HG02571 (cell line): ENCODE measurements at regions not wholly inside any gene's neighbourhood (a gene's known extent, or its start where the extent isn't known, plus 50 kb on each side); places are given as distances from the start of the nearest gene placed in this dataset.
"Not testable (repeated sequence)": the region's sequence is repeated elsewhere in the genome, so short reads cannot be mapped to it uniquely, and the experiment has no call there.

Experiments
- ATAC-seq: cut with Tn5 transposase; IDR thresholded peaks from one replicate; pipeline ENCODE4 v1.9.1; 2021; ENCODE audit warnings: mild to moderate bottlenecking, moderate library complexity; ENCODE audit not compliant: unreplicated experiment

GRCh38 chr6:158886346-158886977 is 67.3 kb upstream of the EZR start:
- ATAC-seq: not testable (repeated sequence)

GRCh38 chr6:158881884-158882283 is 62.7 kb upstream of the EZR start:
- not testable (repeated sequence) for ATAC-seq

- not testable (repeated sequence) for ATAC-seq
Measured at GRCh38 chr6:158881276-158881675, 62.1 kb upstream of the EZR start.

- no peak for ATAC-seq
Measured at GRCh38 chr6:158879180-158879579, 60.0 kb upstream of the EZR start.

- no peak for ATAC-seq
Measured at GRCh38 chr6:158877716-158878115, 58.5 kb upstream of the EZR start.

- no peak for ATAC-seq
Measured at GRCh38 chr6:158876886-158877285, 57.7 kb upstream of the EZR start.

- no peak for ATAC-seq
Measured at GRCh38 chr6:158870649-158870957, 51.4 kb upstream of the EZR start.

- peak; percentile 90 for ATAC-seq
Measured at GRCh38 chr6:158869826-158870648, 50.9 kb upstream of the EZR start.

- peak; percentile 73 for ATAC-seq
Measured at GRCh38 chr6:158868890-158869825, 50.0 kb upstream of the EZR start.
